ENCODE measurements at regions not wholly inside any gene's neighbourhood (a gene's known extent, or its start where the extent isn't known, plus 50 kb on each side); places are given as distances from the start of the nearest gene placed in this dataset.

DNA sequence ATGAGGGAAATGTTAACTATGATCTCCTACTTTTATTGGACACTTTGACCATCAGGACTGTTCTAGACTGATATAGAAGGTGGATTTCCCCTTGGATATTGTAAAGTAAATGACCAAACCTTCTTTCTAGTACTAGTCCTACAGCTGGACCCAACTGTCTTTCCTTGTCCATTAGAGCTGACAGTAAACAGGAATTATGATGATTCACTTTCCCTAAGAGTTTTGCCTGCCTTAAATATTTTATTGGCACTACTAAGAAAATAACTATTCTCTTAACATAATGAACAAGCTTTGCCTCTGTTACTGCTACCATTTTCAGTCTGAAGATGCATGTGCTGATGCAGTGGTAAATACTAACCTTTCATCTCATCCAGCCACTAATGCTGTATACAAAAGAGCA, 915.4 kb downstream of the CENPC start:
- Histone ChIP-seq H3K4me3 (no peak overlapping the region), H3K9me3 (no peaks in the 10 kb centered on the region), H3K27ac (no peak overlapping the region), H3K4me1 (ENCODE audit: insufficient read depth) (no peaks in the 10 kb centered on the region), H3K27me3 (no peaks in the 10 kb centered on the region), H3K36me3 (no peaks in the 10 kb centered on the region)
- DNase-seq, result no peak
- intact Hi-C loops (cut with DNase I), result loop anchor here in 1 of 4 donors (5.0 kb wide), 1 partner anchor 1387 kb away; no protein-coding TSS in a partner anchor
- TF ChIP-seq, protein P1, sequence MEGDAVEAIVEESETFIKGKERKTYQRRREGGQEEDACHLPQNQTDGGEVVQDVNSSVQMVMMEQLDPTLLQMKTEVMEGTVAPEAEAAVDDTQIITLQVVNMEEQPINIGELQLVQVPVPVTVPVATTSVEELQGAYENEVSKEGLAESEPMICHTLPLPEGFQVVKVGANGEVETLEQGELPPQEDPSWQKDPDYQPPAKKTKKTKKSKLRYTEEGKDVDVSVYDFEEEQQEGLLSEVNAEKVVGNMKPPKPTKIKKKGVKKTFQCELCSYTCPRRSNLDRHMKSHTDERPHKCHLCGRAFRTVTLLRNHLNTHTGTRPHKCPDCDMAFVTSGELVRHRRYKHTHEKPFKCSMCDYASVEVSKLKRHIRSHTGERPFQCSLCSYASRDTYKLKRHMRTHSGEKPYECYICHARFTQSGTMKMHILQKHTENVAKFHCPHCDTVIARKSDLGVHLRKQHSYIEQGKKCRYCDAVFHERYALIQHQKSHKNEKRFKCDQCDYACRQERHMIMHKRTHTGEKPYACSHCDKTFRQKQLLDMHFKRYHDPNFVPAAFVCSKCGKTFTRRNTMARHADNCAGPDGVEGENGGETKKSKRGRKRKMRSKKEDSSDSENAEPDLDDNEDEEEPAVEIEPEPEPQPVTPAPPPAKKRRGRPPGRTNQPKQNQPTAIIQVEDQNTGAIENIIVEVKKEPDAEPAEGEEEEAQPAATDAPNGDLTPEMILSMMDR (IDR thresholded peaks at IDR 0.05), result no peak
- TF ChIP-seq POLR2A (IDR thresholded peaks at IDR 0.05) (no peak), EP300 (IDR thresholded peaks at IDR 0.05) (no peak)

DNA sequence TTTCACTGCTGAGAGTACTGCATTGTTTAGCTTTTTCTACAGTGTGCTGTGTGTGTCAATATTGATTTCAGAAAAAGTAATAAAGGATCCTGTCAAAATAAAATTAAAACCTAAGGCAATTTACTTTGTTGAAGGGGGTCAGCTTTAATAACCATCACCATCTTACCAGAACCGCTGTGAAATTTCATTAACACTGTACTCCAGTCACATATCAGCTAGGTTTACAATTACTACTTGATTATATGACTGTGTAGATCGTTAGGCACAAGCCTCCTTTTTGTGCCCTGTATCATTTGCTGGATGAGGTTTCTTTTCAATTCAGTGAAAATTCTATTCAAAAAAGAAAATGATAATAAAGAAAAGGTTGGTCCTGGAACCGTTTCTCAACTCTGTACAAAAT, 917.2 kb downstream of the CENPC start:
- no peaks in the 10 kb centered on the region for H3K9me3 ChIP-seq
- no peak for TF ChIP-seq POLR2A (IDR thresholded peaks at IDR 0.05)
- no peak for TF ChIP-seq EP300 (IDR thresholded peaks at IDR 0.05)
- TF ChIP-seq, protein P1 (IDR thresholded peaks at IDR 0.05), result no peak
- no peak overlapping the region for H3K4me3 ChIP-seq
- WGBS, 3 donors, result 48 to 55% (median 49%) methylated on average over 3 of the region's 3 CpGs
- H3K4me1 ChIP-seq (ENCODE audit: insufficient read depth), result no peaks in the 10 kb centered on the region
- H3K27ac ChIP-seq, result no peak overlapping the region
- intact Hi-C loops (cut with DNase I), result loop anchor here in 1 of 4 donors (5.0 kb wide), 1 partner anchor 1389 kb away; no protein-coding TSS in a partner anchor
- no peaks in the 10 kb centered on the region for H3K36me3 ChIP-seq
- H3K27me3 ChIP-seq, result no peaks in the 10 kb centered on the region
- no peak for DNase-seq

DNA sequence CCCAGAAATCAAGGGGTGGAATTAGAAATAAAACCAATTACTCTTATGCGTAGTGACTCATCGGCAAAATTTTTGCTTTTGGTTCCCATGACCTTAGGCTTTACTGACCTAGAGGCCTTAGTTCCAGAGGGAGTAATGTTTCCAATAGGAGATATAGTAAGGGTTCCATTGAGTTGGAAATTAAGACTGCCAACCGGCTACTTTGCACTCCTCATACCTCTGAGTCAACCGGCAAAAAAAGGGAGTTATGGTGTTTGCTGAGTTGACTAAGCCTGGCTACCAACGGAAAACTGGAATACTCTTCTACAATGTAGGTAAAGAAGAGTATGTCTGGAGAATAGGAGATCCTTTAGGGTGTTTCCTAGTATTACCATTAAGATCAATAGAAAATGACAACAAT, 919.8 kb downstream of the CENPC start:
- Histone ChIP-seq H3K27ac (no peak overlapping the region), H3K27me3 (no peaks in the 10 kb centered on the region), H3K36me3 (no peaks in the 10 kb centered on the region), H3K9me3 (no peaks in the 10 kb centered on the region), H3K4me1 (ENCODE audit: insufficient read depth) (no peaks in the 10 kb centered on the region), H3K4me3 (no peak overlapping the region)
- no peak for TF ChIP-seq POLR2A (IDR thresholded peaks at IDR 0.05)
- TF ChIP-seq, protein P1 (IDR thresholded peaks at IDR 0.05), result no peak
- no peak for TF ChIP-seq EP300 (IDR thresholded peaks at IDR 0.05)
- intact Hi-C loops (cut with DNase I), result loop anchor here in 1 of 4 donors (5.0 kb wide), 1 partner anchor 1392 kb away; no protein-coding TSS in a partner anchor
- DNase-seq, result no peak
- WGBS, 3 donors, result 91 to 97% (median 94%) methylated on average over 5 of the region's 5 CpGs

DNA sequence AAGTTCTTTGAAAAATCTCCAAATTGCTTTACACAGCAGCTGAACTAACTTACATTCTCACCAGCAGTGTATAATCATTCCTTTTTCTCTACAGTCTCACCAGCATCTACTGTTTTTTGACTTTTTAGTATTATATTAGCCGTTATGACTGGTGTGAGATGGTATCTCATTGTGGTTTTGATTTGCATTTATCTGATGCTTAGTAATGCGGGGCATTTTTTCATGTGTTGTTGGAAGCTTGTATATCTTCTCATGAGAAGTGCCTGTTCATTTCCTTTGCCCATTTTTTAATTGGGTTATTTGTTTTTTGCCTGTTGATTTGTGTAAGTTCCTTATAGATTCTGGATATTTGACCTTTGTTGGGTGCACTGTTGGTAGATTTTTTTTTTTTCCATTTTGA, 931.7 kb downstream of the CENPC start:
- Histone ChIP-seq H3K9me3 (no peaks in the 10 kb centered on the region), H3K27me3 (no peaks in the 10 kb centered on the region), H3K36me3 (no peaks in the 10 kb centered on the region), H3K27ac (no peak overlapping the region), H3K4me1 (ENCODE audit: insufficient read depth) (no peaks in the 10 kb centered on the region), H3K4me3 (no peak overlapping the region)
- intact Hi-C loops (cut with DNase I), result no loop called here
- TF ChIP-seq, protein P1 (IDR thresholded peaks at IDR 0.05), result no peak
- no peak for TF ChIP-seq POLR2A (IDR thresholded peaks at IDR 0.05)
- no peak for TF ChIP-seq EP300 (IDR thresholded peaks at IDR 0.05)
- 86 to 94% (median 88%) methylated on average over 2 of the region's 2 CpGs for WGBS, 3 donors
- DNase-seq, result no peak

Data from ovary (tissue), 7 donors.